Esophagus squamous epithelium (tissue), 5 donors: ENCODE measurements at regions not wholly inside any gene's neighbourhood (a gene's known extent, or its start where the extent isn't known, plus 50 kb on each side); places are given as distances from the start of the nearest gene placed in this dataset.

Experiments used
- DNase-seq: peaks from one replicate; lab custom pipeline; 2025; lab: John Stamatoyannopoulos, UW
- H3K27ac ChIP-seq, 4 donors: fragments of 200-600 bp; sonication (generic); one replicate each; pipeline ENCODE4 v1.5.1; 2016 to 2019; ENCODE audit warnings: mild to moderate bottlenecking in 1 of 4
- H3K27me3 ChIP-seq, 4 donors: fragments of 200-600 bp; sonication (generic); 1 replicate in 3 of 4; 2 replicates in 1 of 4; pipeline versions ENCODE4 v1.5.1 to v1.6.0; 2017 to 2021; ENCODE audit warnings: antibody characterized with exemption in 1 of 4
- H3K36me3 ChIP-seq, 3 donors: fragments of 200-600 bp; sonication (generic); one replicate each; pipeline ENCODE4 v1.5.1; 2016 to 2019
- H3K4me1 ChIP-seq, 3 donors: fragments of 200-600 bp; sonication (generic); one replicate each; pipeline ENCODE4 v1.5.1; 2017 to 2019
- H3K4me3 ChIP-seq, 4 donors: fragments of 200-600 bp; sonication (generic); 1 replicate in 3 of 4; 2 replicates in 1 of 4; pipeline ENCODE4 v1.5.1; 2016 to 2019; ENCODE audit warnings: mild to moderate bottlenecking in 2 of 4, moderate library complexity in 1 of 4
- H3K9me3 ChIP-seq, 3 donors: fragments of 200-600 bp; sonication (generic); one replicate each; pipeline ENCODE4 v1.5.1; 2016 to 2019
- POLR2A ChIP-seq, 4 donors: fragments of 450-650 bp; IDR thresholded peaks; one replicate each; pipeline ENCODE4 v1.6.1; 2017; ENCODE audit warnings: antibody characterized with exemption in 4 of 4, mild to moderate bottlenecking in 4 of 4, moderate library complexity in 3 of 4
- WGBS, 2 donors: methylation state at CpG; one replicate each; pipeline ENCODE4 v1.1.5; 2018; 5-methylcytosine and 5-hydroxymethylcytosine counted together
- intact Hi-C: fragments of 100-400 bp; cut with DNase I; formaldehyde crosslinking; loops from one replicate; pipeline ENCODE4 v1.15.0; 2022
- TF ChIP-seq, protein P1 (sequence below), 6 experiments: fragments of 450-650 bp in 4 of 6; fragments of 200-600 bp in 2 of 6; sonication (generic) in 2 of 6; IDR thresholded peaks; one replicate each; pipeline ENCODE4 v1.5.1; 2016 to 2019; ENCODE audit warnings: antibody characterized with exemption in 6 of 6, mild to moderate bottlenecking in 4 of 6, moderate library complexity in 4 of 6
- donor health status: DM: yes; HTN: yes; CAD: no.

- DNase-seq: no peak
- Histone ChIP-seq H3K36me3 (no peaks in the 10 kb centered on the region), H3K9me3 (no peaks in the 10 kb centered on the region), H3K27me3 (no peaks in the 10 kb centered on the region), H3K4me1 (no peaks in the 10 kb centered on the region), H3K27ac (no peak overlapping the region), H3K4me3 (no peak overlapping the region)
- TF ChIP-seq, protein P1, sequence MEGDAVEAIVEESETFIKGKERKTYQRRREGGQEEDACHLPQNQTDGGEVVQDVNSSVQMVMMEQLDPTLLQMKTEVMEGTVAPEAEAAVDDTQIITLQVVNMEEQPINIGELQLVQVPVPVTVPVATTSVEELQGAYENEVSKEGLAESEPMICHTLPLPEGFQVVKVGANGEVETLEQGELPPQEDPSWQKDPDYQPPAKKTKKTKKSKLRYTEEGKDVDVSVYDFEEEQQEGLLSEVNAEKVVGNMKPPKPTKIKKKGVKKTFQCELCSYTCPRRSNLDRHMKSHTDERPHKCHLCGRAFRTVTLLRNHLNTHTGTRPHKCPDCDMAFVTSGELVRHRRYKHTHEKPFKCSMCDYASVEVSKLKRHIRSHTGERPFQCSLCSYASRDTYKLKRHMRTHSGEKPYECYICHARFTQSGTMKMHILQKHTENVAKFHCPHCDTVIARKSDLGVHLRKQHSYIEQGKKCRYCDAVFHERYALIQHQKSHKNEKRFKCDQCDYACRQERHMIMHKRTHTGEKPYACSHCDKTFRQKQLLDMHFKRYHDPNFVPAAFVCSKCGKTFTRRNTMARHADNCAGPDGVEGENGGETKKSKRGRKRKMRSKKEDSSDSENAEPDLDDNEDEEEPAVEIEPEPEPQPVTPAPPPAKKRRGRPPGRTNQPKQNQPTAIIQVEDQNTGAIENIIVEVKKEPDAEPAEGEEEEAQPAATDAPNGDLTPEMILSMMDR (IDR thresholded peaks at IDR 0.05): no peak
- TF ChIP-seq POLR2A (IDR thresholded peaks at IDR 0.05): no peak
- 49 to 50% methylated on average over 4 to 5 of the region's 5 CpGs for WGBS, 2 donors
- intact Hi-C loops: no loop called here
Observed at GRCh38 chr6:165055231-165055630, 254.2 kb downstream of the C6orf118 start.

DNA sequence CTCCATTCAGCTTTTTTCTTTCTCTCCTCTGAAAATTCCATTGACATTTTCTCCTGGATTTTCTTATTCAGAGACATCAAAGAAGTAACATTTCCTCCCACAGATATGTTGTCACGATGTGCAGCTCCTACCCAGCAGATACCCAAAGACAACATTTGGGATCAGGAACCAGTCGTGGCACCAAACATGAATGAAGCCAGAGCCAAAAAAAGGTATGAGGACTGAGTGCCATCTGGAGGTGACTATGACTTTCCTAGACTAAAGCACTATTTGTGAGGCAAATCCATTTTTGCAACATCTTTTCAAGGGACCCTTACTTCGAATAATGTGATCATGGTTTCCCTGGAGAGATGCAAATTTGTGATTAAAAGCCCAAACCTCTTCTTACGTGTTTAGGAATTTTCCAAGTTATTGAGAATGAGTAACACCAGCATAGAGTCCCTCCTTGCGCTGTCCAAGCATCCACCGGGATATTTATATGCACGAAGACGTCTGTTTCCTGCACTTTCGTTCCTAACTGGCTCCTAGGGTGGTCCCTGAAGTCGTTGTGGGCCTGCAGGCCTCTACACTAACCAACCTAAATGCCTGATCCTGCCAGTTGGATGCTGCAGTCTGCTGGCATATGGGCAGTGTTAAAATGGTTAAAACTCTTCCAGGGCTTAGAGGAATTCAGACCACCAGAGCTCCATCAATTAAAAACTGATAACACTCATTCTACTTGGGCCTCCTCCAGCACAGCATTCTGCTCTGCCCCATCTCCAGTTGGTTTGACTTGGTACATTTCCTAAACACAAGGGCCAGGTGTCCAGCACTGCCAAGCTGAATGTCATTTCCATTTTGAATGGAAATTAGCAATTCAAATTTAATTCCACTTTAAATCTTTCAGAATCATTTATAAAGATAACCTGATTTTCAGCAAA, 256.6 kb downstream of the C6orf118 start:
- TF ChIP-seq, protein P1 (IDR thresholded peaks at IDR 0.05): no peak
- no peak for TF ChIP-seq POLR2A (IDR thresholded peaks at IDR 0.05)
- Histone ChIP-seq H3K36me3 (no peaks in the 10 kb centered on the region), H3K4me3 (no peak overlapping the region), H3K27me3 (no peaks in the 10 kb centered on the region), H3K9me3 (no peaks in the 10 kb centered on the region), H3K4me1 (no peaks in the 10 kb centered on the region), H3K27ac (no peak overlapping the region)
- 64 to 69% methylated on average over 10 of the region's 10 CpGs for WGBS, 2 donors
- no peak for DNase-seq
- intact Hi-C loops: no loop called here

DNA sequence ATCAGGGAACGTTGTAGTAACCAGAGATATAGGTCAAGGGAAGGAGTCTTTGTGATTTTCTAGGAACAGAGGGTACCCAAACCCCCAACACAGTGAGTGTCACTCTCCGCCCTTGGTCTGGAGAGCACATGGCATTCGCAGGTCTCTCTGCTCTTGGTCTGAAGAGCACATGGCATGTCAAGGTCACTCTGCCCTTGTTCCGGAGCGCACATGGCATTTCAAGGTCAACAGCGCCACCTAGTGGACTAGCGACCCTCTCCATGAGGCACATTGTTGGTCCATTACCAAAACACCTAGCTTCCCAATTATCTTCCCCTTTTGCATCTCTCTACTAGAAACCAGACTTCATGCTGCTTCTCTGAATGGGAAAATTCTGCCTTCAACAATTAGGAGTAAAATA, 260.0 kb downstream of the C6orf118 start:
- Histone ChIP-seq H3K4me3 (no peak overlapping the region), H3K4me1 (no peaks in the 10 kb centered on the region), H3K36me3 (no peaks in the 10 kb centered on the region), H3K27ac (no peak overlapping the region), H3K27me3 (no peaks in the 10 kb centered on the region), H3K9me3 (no peaks in the 10 kb centered on the region)
- intact Hi-C loops: no loop called here
- no peak for DNase-seq
- 7 to 22% methylated on average over 2 to 5 of the region's 7 CpGs for WGBS, 2 donors
- TF ChIP-seq, protein P1 (IDR thresholded peaks at IDR 0.05): peak in 1 of 6 experiments; percentile 13
- no peak for TF ChIP-seq POLR2A (IDR thresholded peaks at IDR 0.05)

DNA sequence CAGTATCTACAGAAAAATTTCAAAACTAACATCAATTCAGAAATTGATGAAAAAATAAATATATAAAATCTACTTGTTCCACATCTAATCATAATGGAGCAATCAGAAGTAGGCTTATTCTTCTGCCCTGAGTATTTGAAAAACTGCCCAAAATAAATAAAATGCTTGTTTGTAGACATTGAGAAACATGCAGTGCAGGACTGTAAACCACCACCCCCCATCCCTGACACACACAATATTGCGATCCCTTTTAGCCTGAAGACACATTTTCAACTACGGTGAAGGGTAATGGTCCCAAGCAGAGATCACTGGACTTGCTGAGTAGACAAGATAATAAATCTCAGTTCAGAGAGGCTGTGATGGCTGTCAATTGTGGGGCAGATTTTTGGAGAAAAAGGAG, 261.5 kb downstream of the C6orf118 start:
- DNase-seq: no peak
- H3K36me3 ChIP-seq: no peaks in the 10 kb centered on the region
- no peaks in the 10 kb centered on the region for H3K4me1 ChIP-seq
- intact Hi-C loops: no loop called here
- no peaks in the 10 kb centered on the region for H3K27me3 ChIP-seq
- no peak overlapping the region for H3K4me3 ChIP-seq
- no peak for TF ChIP-seq POLR2A (IDR thresholded peaks at IDR 0.05)
- H3K27ac ChIP-seq: no peak overlapping the region
- WGBS, 2 donors: 87 to 90% methylated on average over 2 of the region's 2 CpGs
- H3K9me3 ChIP-seq: no peaks in the 10 kb centered on the region

- DNase-seq: no peak
- H3K27ac ChIP-seq: no peak overlapping the region
- intact Hi-C loops: no loop called here
- no peaks in the 10 kb centered on the region for H3K27me3 ChIP-seq
- no peaks in the 10 kb centered on the region for H3K4me1 ChIP-seq
- no peak for TF ChIP-seq POLR2A (IDR thresholded peaks at IDR 0.05)
- TF ChIP-seq, protein P1 (IDR thresholded peaks at IDR 0.05): no peak
- H3K36me3 ChIP-seq: no peaks in the 10 kb centered on the region
- 57 to 69% methylated on average over 2 of the region's 2 CpGs for WGBS, 2 donors
- no peaks in the 10 kb centered on the region for H3K9me3 ChIP-seq
- H3K4me3 ChIP-seq: no peak overlapping the region
Observed at GRCh38 chr6:165045631-165046030, 263.8 kb downstream of the C6orf118 start.
